ENCODE measurements at regions not wholly inside any gene's neighbourhood (a gene's known extent, or its start where the extent isn't known, plus 50 kb on each side); places are given as distances from the start of the nearest gene placed in this dataset.

DNA sequence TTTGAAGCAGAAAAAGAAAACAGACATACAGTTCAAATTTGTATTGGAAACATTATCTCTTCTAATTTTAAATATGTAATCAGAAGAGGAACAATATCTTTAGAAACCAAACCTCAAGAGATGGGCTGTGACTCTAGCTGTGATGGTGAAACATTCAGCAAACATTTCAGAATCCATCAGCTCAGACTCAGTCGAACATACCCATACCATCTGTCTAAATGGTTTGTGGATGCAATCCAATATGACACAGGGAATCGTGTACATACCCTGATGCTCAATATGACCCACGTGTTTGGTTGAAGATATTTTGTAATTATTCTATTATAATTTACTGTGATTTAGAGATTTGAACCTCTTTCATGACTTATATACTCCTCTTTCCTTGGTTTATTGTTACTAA, 665.2 kb upstream of the CDH8 start:
- TF ChIP-seq EZH2 (IDR thresholded peaks at IDR 0.05) (no peak), POLR2AphosphoS5 (IDR thresholded peaks at IDR 0.05; ENCODE audit: borderline replicate concordance, low read depth, low read length) (no peak)

Data from SK-N-MC (cell line).